GM18520 (cell line): ENCODE measurements at regions not wholly inside any gene's neighbourhood (a gene's known extent, or its start where the extent isn't known, plus 50 kb on each side); places are given as distances from the start of the nearest gene placed in this dataset.
"Not testable (repeated sequence)": the region's sequence is repeated elsewhere in the genome, so short reads cannot be mapped to it uniquely, and the experiment has no call there.

ENCODE experiments used
- ATAC-seq: cut with Tn5 transposase; IDR thresholded peaks from one replicate; pipeline ENCODE4 v1.9.1; 2021; ENCODE audit not compliant: unreplicated experiment

GRCh38 chr13:81375709-81376108, 1034.8 kb upstream of the SPRY2 start:
- ATAC-seq, result no peak

GRCh38 chr13:81362711-81363110, 1021.8 kb upstream of the SPRY2 start:
- not testable (repeated sequence) for ATAC-seq

- ATAC-seq, result no peak
These were observed 1009.1 kb upstream of the SPRY2 start for GRCh38 chr13:81350056-81350455.

- not testable (repeated sequence) for ATAC-seq
These were observed 999.5 kb upstream of the SPRY2 start for GRCh38 chr13:81340118-81341069.

GRCh38 chr13:81339666-81340065, 998.7 kb upstream of the SPRY2 start:
- ATAC-seq, result not testable (repeated sequence)

- no peak for ATAC-seq
These were observed 993.6 kb upstream of the SPRY2 start for GRCh38 chr13:81334481-81334880.

- no peak for ATAC-seq
These were observed 986.0 kb upstream of the SPRY2 start for GRCh38 chr13:81326913-81327312.

- no peak for ATAC-seq
These were observed 979.6 kb upstream of the SPRY2 start for GRCh38 chr13:81320516-81320915.

GRCh38 chr13:81319351-81319750, 978.4 kb upstream of the SPRY2 start:
- no peak for ATAC-seq

GRCh38 chr13:81318231-81319019, 977.5 kb upstream of the SPRY2 start:
- no peak for ATAC-seq

GRCh38 chr13:81314461-81314860, 973.5 kb upstream of the SPRY2 start:
- no peak for ATAC-seq

GRCh38 chr13:81305928-81306327, 965.0 kb upstream of the SPRY2 start:
- no peak for ATAC-seq

- no peak for ATAC-seq
These were observed 963.3 kb upstream of the SPRY2 start for GRCh38 chr13:81304121-81304659.

GRCh38 chr13:81302677-81303076, 961.8 kb upstream of the SPRY2 start:
- no peak for ATAC-seq

GRCh38 chr13:81302125-81302524, 961.2 kb upstream of the SPRY2 start:
- ATAC-seq, result no peak

- ATAC-seq, result no peak
These were observed 954.3 kb upstream of the SPRY2 start for GRCh38 chr13:81295177-81295576.

GRCh38 chr13:81293594-81294164, 952.8 kb upstream of the SPRY2 start:
- no peak for ATAC-seq

- ATAC-seq, result no peak
These were observed 942.6 kb upstream of the SPRY2 start for GRCh38 chr13:81283561-81283960.

- no peak for ATAC-seq
These were observed 942.1 kb upstream of the SPRY2 start for GRCh38 chr13:81283062-81283461.

- no peak for ATAC-seq
These were observed 934.8 kb upstream of the SPRY2 start for GRCh38 chr13:81275666-81276258.

- ATAC-seq, result no peak
These were observed 906.8 kb upstream of the SPRY2 start for GRCh38 chr13:81247711-81248110.
